ENCODE measurements at regions not wholly inside any gene's neighbourhood (a gene's known extent, or its start where the extent isn't known, plus 50 kb on each side); places are given as distances from the start of the nearest gene placed in this dataset.

DNA sequence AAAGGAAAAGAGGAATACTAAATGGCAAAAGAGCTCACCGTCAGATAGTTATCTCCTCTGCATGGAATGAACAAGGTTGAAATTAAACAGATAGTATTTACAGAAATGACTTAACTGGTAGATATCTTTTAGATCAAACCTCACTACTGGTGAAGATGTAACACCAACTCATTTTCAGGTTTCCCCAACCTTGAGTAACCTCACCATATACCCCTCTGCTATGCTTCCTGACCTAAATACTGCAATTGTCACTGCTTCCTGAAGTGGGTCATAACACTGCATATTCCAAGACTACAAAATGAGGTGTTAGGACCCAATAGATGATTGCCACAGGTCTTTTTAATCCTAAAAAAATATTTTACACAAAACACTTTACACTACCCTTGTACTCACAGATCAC lies 76.3 kb upstream of the PLEKHA5 start:
- DNase-seq: no peak

DNA sequence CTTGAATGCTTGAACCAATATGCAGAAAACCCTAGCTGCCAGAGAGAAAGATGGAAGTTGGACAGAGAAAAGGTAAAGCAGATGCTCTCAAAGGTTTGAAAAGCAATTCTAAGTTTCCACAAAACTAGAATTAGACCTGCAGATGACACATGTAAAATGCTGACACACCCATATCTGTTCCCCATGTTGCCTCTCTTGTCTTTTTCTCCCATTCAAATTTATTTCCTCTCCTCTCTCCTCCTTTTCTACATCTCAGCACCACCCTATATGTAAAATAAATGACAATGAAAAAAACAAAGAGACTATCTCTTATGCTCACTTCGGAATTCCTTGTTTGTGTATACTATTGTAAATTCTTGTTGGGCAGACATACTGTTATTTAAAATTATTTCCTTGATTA lies 75.5 kb upstream of the PLEKHA5 start:
- Histone ChIP-seq H3K4me1 (ENCODE audit: low read depth) (no peaks in the 10 kb centered on the region), H3K9me3 (no peaks in the 10 kb centered on the region), H3K4me3 (no peak overlapping the region), H3K36me3 (ENCODE audit: low read depth) (no peaks in the 10 kb centered on the region)
- TF ChIP-seq, protein P1, sequence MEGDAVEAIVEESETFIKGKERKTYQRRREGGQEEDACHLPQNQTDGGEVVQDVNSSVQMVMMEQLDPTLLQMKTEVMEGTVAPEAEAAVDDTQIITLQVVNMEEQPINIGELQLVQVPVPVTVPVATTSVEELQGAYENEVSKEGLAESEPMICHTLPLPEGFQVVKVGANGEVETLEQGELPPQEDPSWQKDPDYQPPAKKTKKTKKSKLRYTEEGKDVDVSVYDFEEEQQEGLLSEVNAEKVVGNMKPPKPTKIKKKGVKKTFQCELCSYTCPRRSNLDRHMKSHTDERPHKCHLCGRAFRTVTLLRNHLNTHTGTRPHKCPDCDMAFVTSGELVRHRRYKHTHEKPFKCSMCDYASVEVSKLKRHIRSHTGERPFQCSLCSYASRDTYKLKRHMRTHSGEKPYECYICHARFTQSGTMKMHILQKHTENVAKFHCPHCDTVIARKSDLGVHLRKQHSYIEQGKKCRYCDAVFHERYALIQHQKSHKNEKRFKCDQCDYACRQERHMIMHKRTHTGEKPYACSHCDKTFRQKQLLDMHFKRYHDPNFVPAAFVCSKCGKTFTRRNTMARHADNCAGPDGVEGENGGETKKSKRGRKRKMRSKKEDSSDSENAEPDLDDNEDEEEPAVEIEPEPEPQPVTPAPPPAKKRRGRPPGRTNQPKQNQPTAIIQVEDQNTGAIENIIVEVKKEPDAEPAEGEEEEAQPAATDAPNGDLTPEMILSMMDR (IDR thresholded peaks at IDR 0.05): no peak
- intact Hi-C loops (cut with DNase I, micrococcal nuclease): no loop called here
- no peak for DNase-seq
- no peak for ATAC-seq

More for the DNA sequence above, 76.3 kb upstream of the PLEKHA5 start:
- intact Hi-C loops (cut with DNase I, micrococcal nuclease): no loop called here
- Histone ChIP-seq H3K36me3 (ENCODE audit: low read depth) (no peaks in the 10 kb centered on the region), H3K4me1 (ENCODE audit: low read depth) (no peaks in the 10 kb centered on the region), H3K9me3 (no peaks in the 10 kb centered on the region), H3K4me3 (no peak overlapping the region)
- no peak for ATAC-seq
- TF ChIP-seq, protein P1 (IDR thresholded peaks at IDR 0.05): no peak

DNA sequence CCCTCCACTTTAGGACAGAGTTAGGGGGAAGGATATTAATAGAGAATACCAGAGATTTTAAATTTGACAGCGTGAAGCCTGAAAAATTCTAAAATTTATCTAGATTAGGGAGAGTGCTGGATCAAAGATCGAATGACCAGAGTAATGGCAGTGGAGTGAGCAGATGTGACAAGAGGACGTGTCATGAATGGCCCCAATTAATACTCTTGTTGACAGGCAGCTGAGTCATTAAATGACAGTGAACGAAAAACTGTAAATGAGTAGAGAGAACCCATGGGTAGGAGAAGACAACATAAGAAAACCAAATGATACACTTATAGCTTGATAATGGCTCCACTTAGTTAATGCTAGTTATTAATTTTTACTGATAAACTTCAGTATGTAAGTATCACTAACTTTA lies 73.9 kb upstream of the PLEKHA5 start:
- Histone ChIP-seq H3K4me3 (no peak overlapping the region), H3K36me3 (ENCODE audit: low read depth) (no peaks in the 10 kb centered on the region), H3K4me1 (ENCODE audit: low read depth) (no peaks in the 10 kb centered on the region), H3K9me3 (no peaks in the 10 kb centered on the region)
- ATAC-seq: no peak
- TF ChIP-seq, protein P1 (IDR thresholded peaks at IDR 0.05): no peak
- intact Hi-C loops (cut with DNase I, micrococcal nuclease): no loop called here
- no peak for DNase-seq

DNA sequence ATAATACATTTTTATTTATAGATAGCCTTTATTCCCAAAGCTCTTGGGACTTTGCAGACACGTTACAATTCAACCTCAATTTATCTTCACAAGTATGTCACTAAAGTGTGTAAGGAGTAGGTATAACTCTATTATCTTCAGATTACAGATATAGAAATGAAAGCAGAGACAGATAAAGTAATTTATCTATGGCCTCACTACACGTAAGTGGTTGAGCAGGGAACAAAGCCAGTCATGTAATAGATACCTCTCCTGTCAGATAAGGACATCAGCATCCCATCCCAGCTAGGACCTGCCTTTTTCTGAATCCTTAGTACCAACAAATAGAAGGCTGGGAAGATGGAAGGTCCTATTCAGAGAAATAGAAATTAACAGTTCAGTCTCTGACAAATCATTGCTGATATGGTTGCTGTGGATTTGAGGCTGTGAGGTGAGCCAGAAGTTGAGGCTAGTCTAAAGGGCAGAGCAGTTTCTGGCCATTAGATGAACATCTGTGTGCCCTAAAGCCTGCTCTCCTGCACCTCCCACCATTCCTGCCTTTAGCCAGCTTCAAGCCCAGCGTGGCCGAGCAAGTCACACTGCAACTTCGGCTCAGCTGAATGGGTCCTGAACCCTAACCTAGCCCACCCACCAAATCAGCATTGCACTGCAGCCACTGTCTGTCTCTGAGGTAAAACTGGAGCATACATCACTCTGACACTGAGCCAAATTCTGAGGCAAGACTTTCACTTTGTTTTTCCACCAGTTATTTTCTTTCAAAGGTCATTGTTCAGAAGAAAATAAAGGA lies 71.1 kb upstream of the PLEKHA5 start:
- H3K4me3 ChIP-seq: no peak overlapping the region
- TF ChIP-seq, protein P1 (IDR thresholded peaks at IDR 0.05): no peak
- ATAC-seq (peak; percentile 25), DNase-seq (no peak)
- H3K4me1 ChIP-seq (ENCODE audit: low read depth): no peaks in the 10 kb centered on the region
- H3K36me3 ChIP-seq (ENCODE audit: low read depth): no peaks in the 10 kb centered on the region
- intact Hi-C loops (cut with DNase I, micrococcal nuclease): no loop called here
- H3K9me3 ChIP-seq: no peaks in the 10 kb centered on the region

DNA sequence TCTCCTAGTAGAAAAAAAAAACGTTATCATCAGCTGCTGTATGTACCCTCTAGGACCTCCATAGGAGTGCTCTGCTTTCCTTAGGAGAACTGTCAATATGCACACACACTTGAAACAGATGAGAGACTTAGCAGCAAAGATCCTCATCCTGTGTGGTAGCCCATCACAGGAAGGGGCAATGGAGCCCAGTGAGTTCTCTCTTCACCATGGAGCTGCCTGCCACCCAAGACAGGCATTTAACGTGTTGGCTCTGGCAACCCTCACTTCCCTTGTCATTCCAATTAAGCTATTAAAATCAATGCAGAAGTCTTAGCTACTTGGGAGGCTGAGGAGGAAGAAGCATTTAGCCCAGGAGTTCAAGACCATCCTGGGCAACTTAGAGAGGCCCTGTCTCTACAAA lies 64.8 kb upstream of the PLEKHA5 start:
- H3K4me1 ChIP-seq (ENCODE audit: low read depth): no peaks in the 10 kb centered on the region
- DNase-seq (no peak), ATAC-seq (no peak)
- no peaks in the 10 kb centered on the region for H3K9me3 ChIP-seq
- H3K4me3 ChIP-seq: no peak overlapping the region
- intact Hi-C loops (cut with DNase I, micrococcal nuclease): no loop called here
- TF ChIP-seq, protein P1 (IDR thresholded peaks at IDR 0.05): no peak
- H3K36me3 ChIP-seq (ENCODE audit: low read depth): no peaks in the 10 kb centered on the region
